ENCODE measurements at regions not wholly inside any gene's neighbourhood (a gene's known extent, or its start where the extent isn't known, plus 50 kb on each side); places are given as distances from the start of the nearest gene placed in this dataset.
A peak's percentile ranks its signal among the peaks of the same experiment; 100 is the strongest.

DNA sequence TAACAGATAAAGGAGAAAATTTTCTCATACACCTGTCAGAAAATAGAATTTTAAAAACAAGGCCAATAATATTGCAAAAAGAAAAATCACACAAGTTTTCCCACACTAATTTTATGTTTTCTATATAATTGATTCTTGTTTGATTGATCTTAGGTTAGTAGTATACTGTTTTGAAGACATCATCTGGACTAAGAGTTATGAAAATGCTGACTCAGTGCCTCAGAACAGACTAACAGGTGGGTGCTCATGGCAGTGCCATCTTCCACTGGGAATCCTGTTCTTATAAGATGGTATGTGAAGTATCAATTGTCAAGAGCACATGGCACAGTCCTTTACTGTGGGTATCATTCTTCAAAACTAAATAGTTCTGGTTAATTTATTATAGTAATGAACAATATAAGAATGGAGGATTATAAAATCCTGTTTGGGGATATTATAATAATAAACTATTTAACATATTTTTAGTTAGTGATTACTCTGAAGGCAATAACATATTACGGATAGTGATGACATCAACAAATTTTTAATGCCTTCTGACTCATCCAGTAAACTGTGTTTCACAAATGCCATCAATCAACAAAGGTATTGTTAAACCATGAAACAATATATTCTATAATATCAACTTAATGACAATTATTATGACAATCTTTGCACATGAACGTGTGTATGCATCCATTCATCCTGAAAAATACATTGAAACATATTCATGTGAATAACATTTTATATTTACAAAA, 384.6 kb upstream of the KHDRBS2 start:
- no peak for DNase-seq (ENCODE audit: low read depth)

DNA sequence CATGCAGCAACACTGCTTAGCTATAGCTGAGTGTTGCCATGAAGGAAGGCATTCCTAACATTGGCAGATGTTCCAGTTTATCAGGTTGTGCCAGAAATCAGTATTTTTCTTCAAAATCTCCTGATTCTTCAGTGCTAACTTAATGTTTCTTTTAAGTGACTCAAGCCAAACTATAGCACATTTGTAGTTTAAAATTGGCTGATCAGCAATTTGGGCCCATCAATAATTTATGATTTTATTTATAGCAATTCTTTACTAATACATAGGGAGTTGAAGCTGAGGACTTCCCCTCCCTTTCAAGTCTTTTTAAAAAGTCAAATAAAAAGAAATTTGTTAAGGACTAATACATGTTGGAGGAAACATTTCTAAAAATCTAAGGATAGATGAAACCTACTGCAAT, 383.8 kb upstream of the KHDRBS2 start:
- DNase-seq (ENCODE audit: low read depth) = no peak

DNA sequence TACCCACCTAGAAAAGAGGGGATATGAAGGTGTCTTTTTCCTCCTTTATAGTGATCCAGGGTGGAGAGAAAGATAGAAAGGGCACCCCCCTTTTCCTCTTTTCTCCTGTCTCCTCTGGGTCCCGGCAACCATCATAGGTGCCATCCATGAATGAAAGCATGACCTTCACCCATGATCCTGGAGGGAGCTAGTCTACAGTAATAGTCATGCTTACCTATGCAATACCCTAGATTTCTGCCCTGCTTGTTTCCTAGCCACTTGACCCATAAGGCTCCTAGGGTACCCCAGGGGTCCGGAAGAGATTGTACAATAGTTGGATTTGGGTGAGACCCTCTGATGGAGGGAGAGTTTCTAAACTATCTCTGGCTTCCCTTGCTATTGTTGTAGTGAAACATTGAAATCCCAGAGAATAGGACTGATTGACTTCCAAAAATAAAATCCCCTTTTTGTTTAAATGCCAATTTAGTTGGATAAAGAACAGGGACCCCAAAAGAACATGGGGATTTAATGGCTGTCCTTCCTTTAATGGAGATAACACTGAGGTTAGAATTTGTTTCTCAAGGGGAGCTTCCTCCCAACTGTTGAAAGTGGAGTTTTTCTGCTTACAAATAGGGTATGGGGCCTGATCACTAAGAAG, 366.8 kb upstream of the KHDRBS2 start:
- DNase-seq (ENCODE audit: low read depth) = peak; percentile 6

DNA sequence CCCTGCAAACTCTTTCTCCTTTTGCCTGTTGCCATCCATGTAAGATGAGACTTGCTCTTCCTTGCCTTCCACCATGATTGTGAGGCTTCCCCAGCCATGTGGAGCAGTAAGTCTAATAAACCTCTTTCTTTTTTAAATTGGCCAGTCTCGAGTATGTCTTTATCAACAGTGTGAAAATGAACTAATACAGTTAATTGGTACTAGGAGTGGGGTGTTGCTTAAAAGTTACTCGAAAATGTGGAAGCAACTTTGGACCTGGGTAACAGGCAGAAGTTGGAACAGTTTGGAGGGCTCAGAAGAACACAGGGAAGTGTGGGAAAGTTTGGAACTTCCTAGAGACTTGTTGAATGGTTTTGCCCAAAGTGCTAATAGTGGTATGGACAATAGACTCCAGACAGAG, 359.2 kb upstream of the KHDRBS2 start:
- no peak for DNase-seq (ENCODE audit: low read depth)

DNA sequence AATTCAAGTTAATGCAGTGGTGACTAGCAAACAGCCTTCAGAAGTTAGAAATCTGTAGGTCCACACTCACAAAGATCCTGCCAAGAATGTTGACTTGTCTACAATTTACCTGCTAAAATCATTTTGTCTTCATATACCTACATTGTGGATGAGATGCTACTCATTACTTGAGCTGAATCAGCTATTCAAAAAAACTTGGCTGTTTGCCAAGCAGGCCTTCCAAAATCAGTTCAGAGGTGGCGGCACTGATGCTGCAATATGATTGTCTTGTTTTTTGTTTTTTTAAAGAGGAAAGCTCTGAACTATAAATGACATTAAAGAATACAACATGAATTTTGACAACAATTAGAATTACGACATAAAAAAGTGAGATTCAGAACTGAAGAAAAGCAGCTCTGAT, 354.7 kb upstream of the KHDRBS2 start:
- DNase-seq (ENCODE audit: low read depth) = no peak

DNA sequence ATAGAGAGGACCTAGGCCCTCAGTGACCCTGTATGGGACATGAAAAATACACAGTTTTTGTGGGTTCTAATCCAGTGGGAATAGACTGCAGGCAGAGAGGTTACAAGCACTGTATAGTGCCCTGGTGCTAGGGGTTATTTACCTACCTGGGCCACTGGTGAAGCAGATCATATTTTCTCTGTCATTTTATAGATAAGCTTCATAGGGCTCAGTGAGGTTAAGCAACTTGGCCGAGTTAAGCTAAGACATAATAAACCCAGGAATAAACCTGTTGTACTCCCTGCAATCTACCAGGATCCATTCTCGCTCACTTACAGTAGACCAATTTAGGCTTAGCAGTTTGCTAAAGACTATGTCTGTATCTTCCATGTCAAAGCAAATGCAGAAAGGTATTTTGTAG, 340.6 kb upstream of the KHDRBS2 start:
- no peak for DNase-seq (ENCODE audit: low read depth)

DNA sequence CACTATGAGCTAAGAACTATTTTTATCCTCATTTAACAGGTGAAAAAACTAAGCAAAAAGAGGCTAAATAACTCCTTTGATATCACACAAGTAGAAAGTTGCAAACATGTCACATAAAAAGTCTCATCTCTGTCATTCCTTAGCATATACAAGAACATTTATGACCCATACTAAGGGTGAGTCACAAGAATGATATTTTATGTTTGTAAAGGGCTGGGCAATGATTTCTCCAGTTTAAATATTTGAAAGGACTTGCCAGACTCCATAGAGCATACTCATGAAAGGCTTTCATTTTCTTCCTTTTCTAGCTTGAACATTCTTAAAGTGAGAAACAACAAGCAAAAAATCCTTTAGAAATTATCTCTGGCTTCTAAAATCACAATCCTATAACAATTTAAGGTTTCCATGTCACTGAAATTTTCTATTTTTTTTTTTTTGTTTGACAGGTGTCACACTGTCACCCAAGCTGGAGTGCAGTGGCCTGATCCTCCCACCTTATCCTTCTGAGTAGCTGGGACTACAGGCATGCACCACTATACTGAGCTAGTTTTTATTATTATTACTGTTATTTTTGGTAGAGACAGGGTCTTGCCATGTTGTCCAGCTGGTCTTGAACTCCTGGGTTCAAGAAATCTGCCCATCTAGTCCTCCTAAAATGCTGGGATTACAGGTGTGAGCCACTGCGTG, 338.0 kb upstream of the KHDRBS2 start:
- DNase-seq (ENCODE audit: low read depth) = no peak

DNA sequence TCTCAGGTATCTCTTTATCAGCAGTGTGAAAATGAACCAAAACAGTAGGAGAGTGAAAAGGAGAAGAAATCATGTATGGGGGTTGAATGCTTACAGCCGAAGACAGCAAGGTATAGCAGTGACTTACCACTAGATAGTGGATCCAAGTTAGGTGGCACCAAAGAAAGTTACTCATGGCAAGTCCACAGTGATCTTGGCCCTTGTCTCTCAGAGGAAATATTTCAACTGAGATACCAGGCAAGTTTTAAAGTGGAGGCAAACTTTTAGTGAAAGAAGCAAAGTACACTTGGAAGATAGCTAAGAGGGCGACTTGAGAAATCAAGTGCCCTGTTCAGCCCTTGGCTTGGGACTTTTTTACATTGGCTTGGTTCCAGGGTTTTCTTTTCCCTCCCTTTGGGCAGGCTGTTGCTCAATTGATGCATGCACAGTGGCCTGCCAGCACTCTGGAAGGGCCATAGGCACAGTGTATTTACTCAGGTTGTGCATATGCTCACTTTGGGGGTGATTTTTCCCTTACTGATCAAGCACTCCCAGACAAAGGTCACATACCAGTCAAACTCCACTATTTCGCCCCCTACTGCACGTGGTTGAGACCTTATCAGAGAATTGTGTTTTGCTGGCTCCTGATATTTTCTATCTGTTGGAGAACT, 329.5 kb upstream of the KHDRBS2 start:
- DNase-seq (ENCODE audit: low read depth) = no peak

DNA sequence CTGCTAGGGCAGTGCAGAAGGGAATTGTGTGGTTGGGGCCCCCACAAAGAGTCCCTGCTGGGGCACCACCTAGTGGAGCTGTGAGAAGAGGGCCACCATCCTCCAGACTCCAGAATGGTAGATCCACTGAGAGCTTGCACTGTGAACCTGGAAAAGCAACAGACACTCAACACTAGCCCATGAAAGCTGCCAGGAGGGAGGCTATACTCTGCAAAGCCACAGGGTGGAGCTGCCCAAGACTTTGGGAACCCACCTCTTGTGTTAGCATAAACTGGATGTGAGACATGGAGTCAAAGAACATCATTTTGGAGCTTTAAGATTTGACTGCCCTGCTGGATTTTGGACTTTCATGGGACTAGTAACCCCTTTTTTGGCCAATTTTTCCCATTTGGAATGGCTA, 328.4 kb upstream of the KHDRBS2 start:
- no peak for DNase-seq (ENCODE audit: low read depth)

DNA sequence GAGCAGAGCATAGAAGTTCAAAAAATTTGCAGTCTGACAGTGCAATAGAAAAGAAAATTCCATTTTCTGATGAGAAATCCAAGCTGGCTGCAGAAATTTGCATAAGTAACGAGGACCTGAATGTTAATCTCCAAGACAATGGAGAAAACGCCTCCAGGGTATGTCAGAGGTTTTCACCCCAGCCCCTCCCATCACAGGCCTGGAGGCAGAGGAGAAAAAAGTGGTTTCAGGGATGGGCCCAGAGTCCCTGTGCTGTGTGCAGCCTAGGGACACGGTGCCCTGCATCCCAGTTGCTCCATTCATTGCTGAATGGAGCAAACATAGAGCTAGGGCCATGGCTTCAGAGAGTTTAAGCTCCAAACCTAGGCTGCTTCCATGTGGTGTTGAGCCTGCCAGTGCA, 327.9 kb upstream of the KHDRBS2 start:
- DNase-seq (ENCODE audit: low read depth) = no peak

DNA sequence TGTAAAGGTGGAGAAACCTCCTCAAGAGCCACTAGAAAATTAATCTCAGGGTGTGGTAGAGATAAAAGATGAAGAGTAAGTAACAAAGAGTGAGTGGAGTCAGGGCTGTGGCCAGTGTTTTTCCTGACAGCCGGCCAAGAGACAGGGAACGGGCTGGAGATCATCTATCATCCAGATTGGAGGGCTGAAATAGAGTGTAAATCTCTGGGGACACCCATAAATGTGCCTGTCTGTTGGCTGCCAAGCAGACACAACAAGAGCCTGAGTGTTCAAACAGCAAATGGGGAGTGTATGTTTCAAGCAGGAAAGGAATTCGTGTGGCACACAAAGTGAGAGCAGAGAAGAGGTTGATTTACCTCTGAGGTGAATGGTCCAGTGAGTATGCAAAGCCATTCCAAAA, 326.4 kb upstream of the KHDRBS2 start:
- DNase-seq (ENCODE audit: low read depth) = no peak

DNA sequence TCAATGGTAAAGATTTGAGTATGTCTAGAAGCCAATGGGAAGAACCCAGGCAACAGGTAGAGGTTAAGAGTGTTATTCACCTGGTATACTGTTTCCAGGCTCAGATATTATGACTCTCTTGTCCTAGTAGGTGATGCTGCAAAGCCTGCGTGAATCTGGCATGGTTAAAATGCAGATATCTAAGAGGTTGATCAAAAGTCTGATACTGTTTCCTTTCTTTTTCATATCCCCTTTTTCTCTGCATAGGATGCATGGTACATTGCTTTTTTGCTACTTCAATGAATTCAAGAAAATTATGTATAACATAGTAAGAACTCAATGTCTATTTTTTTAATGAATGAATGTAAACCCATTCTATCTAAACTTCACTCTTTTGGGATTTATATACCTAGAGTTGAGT, 284.3 kb upstream of the KHDRBS2 start:
- DNase-seq (ENCODE audit: low read depth) = no peak

DNA sequence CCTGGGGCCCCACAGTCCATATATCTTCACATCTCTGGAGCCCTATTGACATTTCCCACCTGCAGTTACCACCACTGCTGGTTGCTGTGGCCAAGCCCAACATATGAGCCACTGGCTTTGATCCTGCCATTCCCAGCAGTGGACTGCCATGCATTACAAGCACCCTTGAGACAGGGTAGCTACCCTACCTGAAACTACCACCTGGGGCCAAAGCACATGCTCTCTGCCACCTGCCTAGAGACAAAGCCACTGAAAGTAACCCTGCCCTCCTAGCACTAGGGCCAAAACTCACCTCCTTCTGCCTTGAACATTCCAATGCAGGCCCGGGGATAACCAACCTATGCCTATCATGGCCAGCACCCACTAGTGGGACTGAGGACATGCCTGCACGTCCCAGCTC, 255.5 kb upstream of the KHDRBS2 start:
- DNase-seq (ENCODE audit: low read depth) = no peak

DNA sequence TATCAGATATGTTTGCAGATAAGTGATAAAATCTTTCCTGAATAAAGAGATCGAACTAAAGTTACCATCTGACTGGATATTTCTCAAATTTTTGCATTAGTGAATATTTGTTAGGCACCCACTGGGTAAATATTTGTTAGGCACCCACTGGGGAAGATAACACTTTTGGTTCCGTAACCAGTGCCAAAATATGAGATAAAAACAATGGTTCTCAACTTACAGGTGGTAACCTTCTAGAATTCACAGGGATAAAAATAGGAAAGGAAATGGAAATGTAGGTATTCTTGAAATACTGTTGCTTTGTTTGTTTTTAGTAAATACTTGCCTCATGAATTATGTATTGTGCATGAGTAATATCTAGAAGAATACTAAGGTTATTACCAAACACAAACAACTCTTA, 245.0 kb upstream of the KHDRBS2 start:
- DNase-seq (ENCODE audit: low read depth) = no peak

DNA sequence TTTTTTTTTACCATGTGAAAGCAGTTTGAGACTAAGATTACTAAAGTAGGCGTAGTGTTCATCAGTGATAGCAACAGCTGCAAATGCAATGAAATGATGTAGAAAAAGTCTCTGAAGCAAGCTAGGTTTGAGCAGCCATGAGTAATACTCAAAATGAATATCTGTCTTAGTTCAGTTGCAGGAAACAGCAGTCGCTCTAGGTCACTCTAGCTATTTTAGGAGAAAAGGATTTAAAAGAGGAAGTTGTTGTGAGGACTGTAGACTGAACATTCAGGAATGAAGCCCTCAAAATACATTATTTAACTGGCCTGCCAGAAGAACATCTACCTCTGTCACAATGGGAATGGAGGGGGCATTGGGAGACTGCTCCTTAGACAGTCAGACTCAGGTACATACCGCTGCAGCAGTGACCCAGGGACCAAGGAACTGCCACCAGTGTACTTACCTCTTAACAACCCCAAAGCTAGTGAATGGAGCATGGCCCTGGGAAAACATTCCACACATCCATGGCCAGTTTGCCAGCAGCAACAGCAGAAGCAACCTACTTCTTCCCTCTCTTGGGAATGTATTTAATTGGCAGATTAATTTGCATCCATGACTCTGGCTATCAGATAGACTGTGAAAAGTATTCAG, 243.0 kb upstream of the KHDRBS2 start:
- DNase-seq (ENCODE audit: low read depth) = no peak

DNA sequence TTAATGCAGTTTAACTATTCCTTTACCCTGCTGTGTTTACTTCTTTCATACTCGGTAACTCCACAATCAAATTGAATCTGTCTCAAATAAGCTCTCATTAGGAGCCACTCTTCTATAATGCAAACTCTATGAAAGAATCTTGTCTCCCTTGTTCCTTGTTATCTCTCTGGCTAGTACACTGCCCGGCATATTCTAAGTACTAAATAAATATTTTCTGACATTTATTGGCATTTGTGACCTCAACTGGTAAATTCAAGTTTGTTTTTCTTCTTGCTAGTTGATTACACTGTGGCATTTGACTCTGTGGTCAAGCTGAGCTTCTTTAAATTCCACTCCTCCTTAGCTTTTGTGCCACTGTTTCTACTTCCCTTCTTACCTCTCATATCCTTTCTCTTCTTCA, 237.6 kb upstream of the KHDRBS2 start:
- DNase-seq (ENCODE audit: low read depth) = no peak

DNA sequence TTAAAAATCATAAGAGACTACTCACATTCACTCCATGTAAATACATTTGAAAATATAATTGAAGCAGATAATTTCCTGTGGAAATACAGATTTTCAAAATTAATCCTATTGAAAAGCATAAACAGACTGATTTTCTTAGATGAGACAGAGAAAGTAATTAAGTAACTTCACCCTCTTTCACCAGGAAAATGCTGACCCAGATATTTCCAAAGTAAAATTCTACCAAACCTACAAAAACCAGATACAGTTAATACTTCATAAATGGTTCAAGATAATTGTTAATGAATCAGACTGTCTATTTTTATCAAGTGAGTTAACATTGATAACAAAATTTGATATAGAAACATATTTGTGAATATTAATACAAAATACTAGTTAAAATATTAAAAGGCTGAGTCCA, 233.5 kb upstream of the KHDRBS2 start:
- DNase-seq (ENCODE audit: low read depth) = no peak

DNA sequence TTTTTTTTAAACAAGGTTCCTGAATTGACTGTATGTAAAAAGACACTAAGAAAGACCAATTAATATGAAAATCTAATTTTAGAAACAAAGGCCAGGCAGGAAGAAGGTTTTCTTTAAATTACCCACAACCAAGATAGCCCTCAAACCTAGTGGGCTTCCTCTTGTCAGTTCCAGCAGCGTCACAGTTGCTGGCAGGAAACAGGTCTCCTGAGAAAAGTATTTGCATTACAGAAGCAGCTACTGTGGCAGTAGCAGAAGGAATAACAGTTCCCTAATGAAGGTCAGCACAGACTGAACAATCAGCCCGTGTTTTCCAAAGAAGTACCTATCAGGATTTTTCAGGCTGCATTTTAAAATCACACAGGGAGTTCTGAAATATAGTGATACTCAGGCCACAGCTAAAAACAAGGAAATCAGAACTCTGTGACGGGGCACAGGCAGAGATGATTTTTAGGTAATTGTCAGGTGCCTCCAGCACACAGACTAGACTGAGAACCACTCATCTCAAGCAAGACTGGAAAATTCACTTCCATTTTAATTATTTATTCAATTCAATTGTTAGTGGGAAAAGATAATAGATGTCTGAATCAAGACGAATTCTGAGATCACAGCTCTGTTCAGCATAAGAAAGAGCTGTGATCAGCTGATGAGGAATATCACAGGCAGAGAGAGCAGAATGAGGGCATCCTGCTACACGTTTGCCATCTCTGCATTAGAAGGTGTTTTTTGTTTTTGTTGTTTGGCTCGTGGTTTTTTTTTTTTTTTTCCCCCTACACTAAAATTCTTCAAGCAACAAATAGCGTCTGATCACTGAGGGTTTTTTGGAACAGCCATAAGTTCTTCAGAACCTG, 230.5 kb upstream of the KHDRBS2 start:
- DNase-seq (ENCODE audit: low read depth) = no peak

DNA sequence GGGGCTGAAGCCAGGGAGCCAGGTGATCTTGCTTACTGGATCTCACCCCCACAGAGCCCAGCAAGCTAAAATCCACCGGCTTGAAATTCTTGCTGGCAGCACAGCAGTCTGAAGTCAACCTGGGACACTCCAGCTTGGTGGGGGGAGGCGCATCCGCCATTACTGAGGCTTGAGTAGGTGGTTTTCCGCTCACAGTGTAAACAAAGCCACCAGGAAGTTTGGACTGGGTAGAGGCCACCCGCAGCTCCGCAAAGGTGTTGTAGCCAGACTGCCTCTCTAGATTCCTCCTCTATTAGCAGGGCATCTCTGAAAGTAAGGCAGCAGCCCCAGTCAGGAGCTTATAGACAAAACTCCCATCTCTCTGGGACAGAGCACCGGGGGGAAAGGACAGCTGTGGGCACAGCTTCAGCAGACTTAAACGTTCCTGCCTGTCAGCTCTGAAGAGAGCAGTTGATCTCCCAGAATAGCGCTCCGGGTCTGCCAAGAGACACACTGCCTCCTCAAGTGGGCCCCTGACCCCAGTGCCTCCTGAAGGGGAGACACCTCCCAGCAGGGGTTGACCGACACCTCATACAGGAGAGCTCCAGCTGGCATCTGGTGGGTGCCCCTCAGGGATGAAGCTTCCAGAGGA, 206.3 kb upstream of the KHDRBS2 start:
- no peak for DNase-seq (ENCODE audit: low read depth)

DNA sequence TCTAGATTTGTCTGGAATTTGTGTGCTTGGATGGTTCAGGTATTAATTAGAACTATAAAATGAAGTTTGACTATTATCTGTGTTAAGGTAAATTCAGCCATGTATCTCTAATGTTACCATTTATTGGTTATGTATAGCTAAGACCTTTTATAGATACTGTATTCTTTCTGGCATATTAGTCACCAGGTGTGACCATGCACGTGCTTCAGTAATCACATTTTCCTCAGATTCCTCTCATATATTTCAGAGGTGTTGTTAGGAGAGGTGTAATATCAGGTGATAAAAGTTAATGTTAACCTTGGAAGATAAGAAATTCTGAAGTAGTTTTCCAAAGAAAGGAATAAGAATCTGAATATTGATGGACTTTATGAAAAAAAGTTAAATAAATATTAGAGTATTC, 194.5 kb upstream of the KHDRBS2 start:
- no peak for DNase-seq (ENCODE audit: low read depth)

All from LHCN-M2 (cell line).